ENCODE measurements at regions not wholly inside any gene's neighbourhood (a gene's known extent, or its start where the extent isn't known, plus 50 kb on each side); places are given as distances from the start of the nearest gene placed in this dataset.

- no peaks in the 10 kb centered on the region for H3K36me3 ChIP-seq (replicated peaks in 1 of 2; ENCODE audit: control insufficient read depth in 1 of 2, insufficient read depth in 2 of 2, low read length in 1 of 2)
- H3F3A ChIP-seq (replicated peaks; ENCODE audit: insufficient read depth): no peaks in the 10 kb centered on the region
- CTCF ChIA-PET: interaction anchor here (1.3 kb wide), 1 partner anchor 935 kb away, joined by 3 read pairs; no protein-coding TSS in a partner anchor
- H2AFZ ChIP-seq (ENCODE audit: low read depth): no peak overlapping the region
- H3K27me3 ChIP-seq (ENCODE audit: insufficient read depth): no peaks in the 10 kb centered on the region
- no peak overlapping the region for H3K27ac ChIP-seq (ENCODE audit: low read depth in 2 of 2, low read length in 1 of 2)
- no peak overlapping the region for H3K4me2 ChIP-seq
- H3K79me2 ChIP-seq (ENCODE audit: insufficient read depth): no peaks in the 10 kb centered on the region
- no peaks in the 10 kb centered on the region for H3K9me3 ChIP-seq
- no peaks in the 10 kb centered on the region for H3K9me2 ChIP-seq
- DNase-seq: no peak
- 0% methylated on average over 3 of the region's 3 CpGs for WGBS (ENCODE audit: low lambda C conversion rate)
- no peaks in the 10 kb centered on the region for H3K4me1 ChIP-seq (ENCODE audit: control insufficient read depth in 1 of 2, insufficient read depth in 2 of 2, low read depth in 1 of 2, low read length in 1 of 2)
- no peak overlapping the region for H3K4me3 ChIP-seq (ENCODE audit: low read depth in 2 of 2, low read length in 1 of 2)
- no peak for TF ChIP-seq FOXJ3 (CRISPR knock-in tag; IDR thresholded peaks at IDR 0.05)
- no peak for TF ChIP-seq POLR2AphosphoS5 (IDR thresholded peaks at IDR 0.05; ENCODE audit: low read depth, low read length)
- no peak for TF ChIP-seq EP300 (IDR thresholded peaks at IDR 0.05; ENCODE audit: borderline replicate concordance in 1 of 2, low read depth in 1 of 2, low read length in 1 of 2)
- TF ChIP-seq RFX5 (IDR thresholded peaks at IDR 0.05; ENCODE audit: low read length): no peak
- TF ChIP-seq JUND (IDR thresholded peaks at IDR 0.05): no peak
- no peak for TF ChIP-seq ZBTB33 (IDR thresholded peaks at IDR 0.05; ENCODE audit: borderline replicate concordance, low read depth)
- no peak for TF ChIP-seq USF2 (IDR thresholded peaks at IDR 0.05; ENCODE audit: borderline replicate concordance, low read depth, low read length)
- TF ChIP-seq CHD2 (IDR thresholded peaks at IDR 0.05; ENCODE audit: low read length, partially characterized antibody): no peak
- TF ChIP-seq RXRA (IDR thresholded peaks at IDR 0.05; ENCODE audit: borderline replicate concordance, low read depth): no peak
- TF ChIP-seq REST (IDR thresholded peaks at IDR 0.05; ENCODE audit: low read depth, low read length): no peak
- no peaks in the 10 kb centered on the region for H4K20me1 ChIP-seq (ENCODE audit: insufficient read depth)
- no peak overlapping the region for H3K9ac ChIP-seq
- POLR2A ChIA-PET: no interaction called here
Measured at GRCh38 chrX:14209034-14209433, 179.3 kb upstream of the GEMIN8 start.

DNA sequence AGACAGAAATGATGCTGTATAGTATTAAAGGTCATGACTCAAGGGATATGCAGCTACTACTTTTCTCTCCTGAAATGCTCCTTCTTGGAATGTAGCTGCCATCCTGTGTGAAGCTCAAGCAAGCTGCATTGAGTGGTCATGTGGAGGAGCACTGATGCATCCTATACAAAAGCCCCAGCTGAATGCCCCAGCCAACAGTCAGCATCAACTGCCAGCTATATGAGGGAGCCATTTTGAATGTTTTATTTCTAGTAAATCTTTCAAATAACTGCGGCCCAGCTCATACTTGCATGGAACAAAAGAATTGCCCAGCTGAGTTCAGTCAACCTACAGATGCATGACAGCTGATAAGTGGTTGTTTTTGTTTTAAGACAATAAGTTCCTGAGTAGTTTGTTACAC, 165.0 kb upstream of the GEMIN8 start:
- H3K9me3 ChIP-seq: no peaks in the 10 kb centered on the region
- DNase-seq: no peak
- POLR2A ChIA-PET: no interaction called here
- no peak for TF ChIP-seq EZH2phosphoT487 (IDR thresholded peaks at IDR 0.05; ENCODE audit: borderline replicate concordance, low read depth)
- TF ChIP-seq MXI1 (IDR thresholded peaks at IDR 0.05; ENCODE audit: low read depth, low read length): no peak
- no peak for TF ChIP-seq FOSL2 (IDR thresholded peaks at IDR 0.05; ENCODE audit: borderline replicate concordance, low read depth)
- no peak for TF ChIP-seq CHD2 (IDR thresholded peaks at IDR 0.05; ENCODE audit: low read length, partially characterized antibody)
- TF ChIP-seq MEF2A (IDR thresholded peaks at IDR 0.05; ENCODE audit: borderline replicate concordance, low read depth): no peak
- TF ChIP-seq JUND (IDR thresholded peaks at IDR 0.05): no peak
- TF ChIP-seq TCF12 (IDR thresholded peaks at IDR 0.05): no peak
- TF ChIP-seq POLR2AphosphoS5 (IDR thresholded peaks at IDR 0.05; ENCODE audit: low read depth, low read length): no peak
- no peak for TF ChIP-seq RXRA (IDR thresholded peaks at IDR 0.05; ENCODE audit: borderline replicate concordance, low read depth)
- no peak for TF ChIP-seq TEAD4 (IDR thresholded peaks at IDR 0.05; ENCODE audit: borderline replicate concordance, insufficient read depth)
- TF ChIP-seq RFX5 (IDR thresholded peaks at IDR 0.05; ENCODE audit: low read length): no peak
- TF ChIP-seq FOXM1 (IDR thresholded peaks at IDR 0.05; ENCODE audit: low read depth): no peak
- TF ChIP-seq USF2 (IDR thresholded peaks at IDR 0.05; ENCODE audit: borderline replicate concordance, low read depth, low read length): no peak
- no peak for TF ChIP-seq GATA2 (CRISPR knock-in tag; IDR thresholded peaks at IDR 0.05)
- TF ChIP-seq, protein P1, sequence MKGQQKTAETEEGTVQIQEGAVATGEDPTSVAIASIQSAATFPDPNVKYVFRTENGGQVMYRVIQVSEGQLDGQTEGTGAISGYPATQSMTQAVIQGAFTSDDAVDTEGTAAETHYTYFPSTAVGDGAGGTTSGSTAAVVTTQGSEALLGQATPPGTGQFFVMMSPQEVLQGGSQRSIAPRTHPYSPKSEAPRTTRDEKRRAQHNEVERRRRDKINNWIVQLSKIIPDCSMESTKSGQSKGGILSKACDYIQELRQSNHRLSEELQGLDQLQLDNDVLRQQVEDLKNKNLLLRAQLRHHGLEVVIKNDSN (IDR thresholded peaks at IDR 0.05; ENCODE audit: borderline replicate concordance, low read depth): no peak

More for the DNA sequence above, 165.0 kb upstream of the GEMIN8 start:
- Histone ChIP-seq H3K27ac (ENCODE audit: low read depth in 2 of 2, low read length in 1 of 2) (no peak overlapping the region), H3K79me2 (ENCODE audit: insufficient read depth) (no peaks in the 10 kb centered on the region), H3K27me3 (ENCODE audit: insufficient read depth) (no peaks in the 10 kb centered on the region), H3K4me2 (no peak overlapping the region), H4K20me1 (ENCODE audit: insufficient read depth) (no peaks in the 10 kb centered on the region), H3K4me3 (ENCODE audit: low read depth in 2 of 2, low read length in 1 of 2) (no peak overlapping the region), H3K9ac (no peak overlapping the region), H3K36me3 (replicated peaks in 1 of 2; ENCODE audit: control insufficient read depth in 1 of 2, insufficient read depth in 2 of 2, low read length in 1 of 2) (no peaks in the 10 kb centered on the region), H3K4me1 (ENCODE audit: control insufficient read depth in 1 of 2, insufficient read depth in 2 of 2, low read depth in 1 of 2, low read length in 1 of 2) (no peaks in the 10 kb centered on the region), H2AFZ (ENCODE audit: low read depth) (no peak overlapping the region), H3F3A (replicated peaks; ENCODE audit: insufficient read depth) (no peaks in the 10 kb centered on the region), H3K9me2 (no peaks in the 10 kb centered on the region)
- WGBS (ENCODE audit: low lambda C conversion rate): 6% methylated on average over 1 of the region's 1 CpG
- CTCF ChIA-PET: no interaction called here

Measured in SK-N-SH (cell line).